Effector memory CD4-positive, alpha-beta T cell (primary cell): ENCODE measurements at regions not wholly inside any gene's neighbourhood (a gene's known extent, or its start where the extent isn't known, plus 50 kb on each side); places are given as distances from the start of the nearest gene placed in this dataset.
"Not testable (repeated sequence)": the region's sequence is repeated elsewhere in the genome, so short reads cannot be mapped to it uniquely, and the experiment has no call there.

Source experiments
- DNase-seq, 3 donors: peaks; one replicate each; pipeline ENCODE4 v3.0.0-alpha.2; 2020
- H3K27ac ChIP-seq: 2 replicates; pipeline ENCODE4 v1.7.0; 2013; ENCODE audit warnings: mild to moderate bottlenecking, low read length, moderate library complexity; ENCODE audit not compliant: insufficient read depth, poor library complexity, severe bottlenecking
- H3K27me3 ChIP-seq: replicated peaks from 2 replicates; pipeline ENCODE4 v1.7.0; 2013; ENCODE audit warnings: mild to moderate bottlenecking, low read length; ENCODE audit not compliant: insufficient read depth, control insufficient read depth, poor library complexity, severe bottlenecking
- H3K36me3 ChIP-seq: 2 replicates; pipeline ENCODE4 v1.7.0; 2013; ENCODE audit warnings: mild to moderate bottlenecking, low read length, moderate library complexity; ENCODE audit not compliant: control insufficient read depth, insufficient read depth
- H3K4me1 ChIP-seq: 2 replicates; pipeline ENCODE4 v1.7.0; 2013; ENCODE audit warnings: low read length, mild to moderate bottlenecking; ENCODE audit not compliant: control insufficient read depth, insufficient read depth, poor library complexity, severe bottlenecking
- H3K4me3 ChIP-seq: 2 replicates; pipeline ENCODE4 v1.7.0; 2013; ENCODE audit warnings: low read length, low read depth, mild to moderate bottlenecking; ENCODE audit not compliant: insufficient read depth, poor library complexity, severe bottlenecking
- H3K9me3 ChIP-seq: 2 replicates; pipeline ENCODE4 v1.7.0; 2013; ENCODE audit warnings: mild to moderate bottlenecking, low read length, moderate library complexity; ENCODE audit not compliant: control insufficient read depth

DNA sequence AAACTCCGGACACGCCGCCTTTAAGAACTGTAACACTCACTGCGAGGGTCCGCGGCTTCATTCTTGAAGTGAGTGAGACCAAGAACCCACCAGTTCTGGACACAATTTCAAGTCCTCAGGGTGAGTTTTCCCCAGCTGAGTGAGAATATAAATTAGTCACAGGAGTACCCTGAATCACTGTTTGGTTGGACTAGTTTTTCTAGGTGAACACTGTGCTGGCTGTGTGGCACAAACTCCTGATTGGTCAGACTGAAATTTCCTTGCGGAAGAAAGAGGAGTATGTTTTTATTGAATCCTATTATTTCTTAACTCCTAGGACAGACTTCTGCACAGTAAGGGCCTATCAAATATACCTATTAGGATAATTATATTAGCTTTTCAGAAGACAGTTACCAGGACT is 288.1 kb upstream of the UBE2E3 start:
- DNase-seq, result no peak
- Histone ChIP-seq H3K9me3 (no peaks in the 10 kb centered on the region), H3K27ac (no peak overlapping the region), H3K4me3 (no peak overlapping the region), H3K4me1 (no peaks in the 10 kb centered on the region), H3K36me3 (no peaks in the 10 kb centered on the region), H3K27me3 (no peaks in the 10 kb centered on the region)

DNA sequence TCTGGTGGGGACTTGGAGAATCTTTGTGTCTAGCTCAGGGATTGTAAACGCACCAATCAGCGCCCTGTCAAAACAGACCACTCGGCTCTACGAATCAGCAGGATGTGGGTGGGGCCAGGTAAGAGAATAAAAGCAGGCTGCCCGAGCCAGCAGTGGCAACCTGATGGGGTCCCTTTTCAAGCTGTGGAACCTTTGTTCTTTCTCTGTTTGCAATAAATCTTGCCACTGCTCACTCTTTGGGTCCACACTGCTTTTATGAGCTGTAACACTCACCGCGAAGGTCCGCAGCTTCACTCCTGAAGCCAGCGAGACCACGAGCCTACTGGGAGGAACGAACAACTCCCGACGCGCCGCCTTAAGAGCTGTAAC is 288.6 kb upstream of the UBE2E3 start:
- not testable (repeated sequence) for H3K4me1 ChIP-seq, H3K4me3 ChIP-seq, H3K36me3 ChIP-seq

DNA sequence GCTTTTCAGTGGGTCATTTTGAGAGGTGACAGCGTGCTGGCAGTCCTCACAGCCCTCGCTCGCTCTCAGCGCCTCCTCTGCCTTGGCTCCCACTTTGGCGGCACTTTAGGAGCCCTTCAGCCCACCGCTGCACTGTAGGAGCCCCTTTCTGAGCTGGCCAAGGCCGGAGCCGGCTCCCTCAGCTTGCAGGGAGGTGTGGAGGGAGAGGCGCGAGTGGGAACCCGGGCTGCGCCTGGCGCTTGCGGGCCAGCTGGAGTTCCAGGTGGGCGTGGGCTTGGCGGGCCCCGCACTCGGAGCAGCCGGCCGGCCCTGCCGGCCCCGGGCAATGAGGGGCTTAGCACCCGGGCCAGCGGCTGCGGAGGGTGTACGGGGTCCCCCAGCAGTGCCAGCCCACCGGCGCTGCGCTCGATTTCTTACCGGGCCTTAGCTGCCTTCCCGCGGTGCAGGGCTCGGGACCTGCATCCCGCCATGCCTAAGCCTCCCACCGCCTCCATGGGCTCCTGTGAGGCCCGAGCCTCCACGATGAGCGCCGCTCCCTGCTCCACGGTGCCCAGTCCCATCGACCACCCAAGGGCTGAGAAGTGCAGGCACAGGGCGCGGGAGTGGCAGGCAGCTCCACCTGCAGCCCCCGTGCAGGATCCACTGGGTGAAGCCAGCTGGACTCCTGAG is 289.1 kb upstream of the UBE2E3 start:
- not testable (repeated sequence) for H3K27ac ChIP-seq, DNase-seq, H3K36me3 ChIP-seq, H3K4me3 ChIP-seq, H3K27me3 ChIP-seq, H3K9me3 ChIP-seq, H3K4me1 ChIP-seq

More for the DNA sequence above, 288.6 kb upstream of the UBE2E3 start:
- not testable (repeated sequence) for H3K27ac ChIP-seq, H3K27me3 ChIP-seq, H3K9me3 ChIP-seq, DNase-seq

DNA sequence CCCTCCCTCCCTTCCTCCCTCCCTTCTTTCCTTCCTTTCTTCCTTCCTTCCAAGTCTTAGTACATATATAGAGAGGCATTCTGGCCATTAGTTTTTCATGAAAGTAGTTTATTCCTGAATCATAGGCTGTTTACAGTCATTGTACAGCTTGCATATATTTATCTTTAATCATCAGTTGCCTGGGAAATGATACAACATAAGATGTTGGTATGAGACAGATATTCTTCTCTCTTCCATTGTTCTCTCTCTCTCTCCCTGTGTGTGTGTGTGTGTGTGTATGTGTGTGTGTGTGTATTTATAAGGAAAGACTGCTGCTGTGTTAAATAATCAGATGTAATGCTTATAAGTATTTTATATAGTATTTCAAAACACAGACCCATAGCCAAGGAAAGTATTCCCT is 289.8 kb upstream of the UBE2E3 start:
- Histone ChIP-seq H3K4me3 (no peak overlapping the region), H3K9me3 (no peaks in the 10 kb centered on the region), H3K4me1 (no peaks in the 10 kb centered on the region), H3K27me3 (no peaks in the 10 kb centered on the region), H3K36me3 (no peaks in the 10 kb centered on the region), H3K27ac (no peak overlapping the region)
- DNase-seq, result no peak

DNA sequence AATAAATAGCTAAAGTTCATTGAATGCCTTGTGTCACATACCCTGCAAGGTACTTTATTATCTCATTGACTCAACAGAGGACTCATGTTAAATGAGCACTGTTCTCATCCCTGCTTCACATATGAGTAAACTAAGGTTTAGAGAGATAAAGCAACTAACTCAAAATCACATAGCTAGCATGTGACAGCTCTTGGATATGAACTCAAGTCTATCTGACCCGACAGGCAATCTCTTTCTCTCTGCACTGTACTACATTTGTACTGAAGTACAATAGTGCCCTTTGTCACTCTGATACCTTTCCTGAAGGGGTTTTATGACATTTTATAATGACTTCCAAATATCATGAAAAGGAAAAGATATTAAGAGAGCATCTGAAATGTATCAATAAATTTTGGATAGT is 297.5 kb upstream of the UBE2E3 start:
- Histone ChIP-seq H3K4me1 (no peaks in the 10 kb centered on the region), H3K9me3 (no peaks in the 10 kb centered on the region), H3K27ac (no peak overlapping the region), H3K4me3 (no peak overlapping the region), H3K36me3 (no peaks in the 10 kb centered on the region), H3K27me3 (no peaks in the 10 kb centered on the region)
- no peak for DNase-seq

DNA sequence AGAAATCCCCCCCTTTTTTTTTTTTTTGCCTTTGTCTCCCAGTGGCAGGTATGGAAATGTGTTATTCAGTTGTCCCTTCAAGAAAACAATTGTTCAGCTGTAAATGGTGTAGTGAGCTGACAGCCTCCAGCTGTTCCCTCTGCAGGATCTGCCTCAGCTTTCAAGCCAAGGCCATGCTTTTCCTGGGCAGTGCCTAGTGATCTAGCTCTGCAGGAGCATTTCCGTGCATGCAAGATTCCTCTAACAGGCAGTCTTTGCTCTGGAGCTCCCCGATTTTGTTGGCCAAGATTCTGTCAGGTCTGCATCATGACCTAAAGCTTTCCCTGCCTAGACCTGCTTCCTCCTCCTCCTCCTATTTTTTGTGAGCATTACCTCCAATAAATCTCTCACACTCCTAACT is 300.7 kb upstream of the UBE2E3 start:
- Histone ChIP-seq H3K4me3 (no peak overlapping the region), H3K27ac (no peak overlapping the region), H3K36me3 (no peaks in the 10 kb centered on the region), H3K4me1 (no peaks in the 10 kb centered on the region), H3K9me3 (no peaks in the 10 kb centered on the region), H3K27me3 (no peaks in the 10 kb centered on the region)
- no peak for DNase-seq

DNA sequence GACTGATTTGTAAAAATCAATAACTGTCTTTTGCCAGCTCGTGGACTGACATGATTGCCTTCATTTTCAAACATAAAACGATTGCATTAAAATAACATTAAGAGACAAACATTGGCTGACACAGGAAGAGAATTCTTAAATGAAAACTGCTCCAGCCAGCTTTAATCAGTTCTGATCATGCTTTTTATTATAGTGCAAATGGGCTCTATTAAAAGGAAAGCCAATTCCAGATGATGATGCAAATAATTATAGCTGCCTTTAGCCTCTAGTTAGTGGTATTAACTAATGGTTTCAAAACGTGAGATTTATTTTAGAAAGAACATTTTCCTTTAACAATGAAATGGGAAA is 301.8 kb upstream of the UBE2E3 start:
- no peak for DNase-seq
- Histone ChIP-seq H3K9me3 (no peaks in the 10 kb centered on the region), H3K4me1 (no peaks in the 10 kb centered on the region), H3K4me3 (no peak overlapping the region), H3K27ac (no peak overlapping the region), H3K27me3 (no peaks in the 10 kb centered on the region), H3K36me3 (no peaks in the 10 kb centered on the region)

DNA sequence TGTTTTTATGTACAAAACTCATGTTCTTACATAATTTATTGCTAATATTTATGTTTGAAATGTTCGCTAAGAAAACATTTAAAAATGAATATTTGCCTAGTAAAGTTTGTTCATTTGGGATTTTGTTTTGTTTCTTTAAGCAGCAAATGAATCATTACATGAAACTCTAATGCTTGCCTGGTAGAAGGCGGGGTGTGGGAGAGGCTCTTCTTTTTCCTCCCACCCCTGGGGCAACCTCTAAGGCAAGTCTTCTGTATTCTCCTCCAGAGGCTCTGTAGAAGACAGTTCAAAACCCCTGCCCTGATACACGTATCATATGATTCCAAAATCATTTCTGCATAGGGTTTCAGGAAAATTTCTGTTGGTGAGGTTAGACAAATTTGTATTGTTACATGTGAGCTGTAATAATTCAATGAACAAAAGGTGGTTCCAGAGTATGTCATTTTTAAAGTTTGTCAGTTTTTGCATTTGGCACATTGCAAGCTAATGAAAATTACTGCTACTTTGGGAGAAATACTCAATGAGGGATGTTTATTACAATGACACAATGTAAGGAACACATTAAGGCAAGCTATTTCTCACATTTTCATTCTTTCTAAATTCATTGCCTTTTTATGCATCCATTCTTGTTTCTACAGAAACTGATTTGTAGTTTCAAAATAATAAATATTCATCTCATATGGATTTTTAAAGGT is 302.3 kb upstream of the UBE2E3 start:
- DNase-seq, result no peak
- Histone ChIP-seq H3K9me3 (no peaks in the 10 kb centered on the region), H3K4me3 (no peak overlapping the region), H3K27ac (no peak overlapping the region), H3K27me3 (no peaks in the 10 kb centered on the region), H3K4me1 (no peaks in the 10 kb centered on the region), H3K36me3 (no peaks in the 10 kb centered on the region)

DNA sequence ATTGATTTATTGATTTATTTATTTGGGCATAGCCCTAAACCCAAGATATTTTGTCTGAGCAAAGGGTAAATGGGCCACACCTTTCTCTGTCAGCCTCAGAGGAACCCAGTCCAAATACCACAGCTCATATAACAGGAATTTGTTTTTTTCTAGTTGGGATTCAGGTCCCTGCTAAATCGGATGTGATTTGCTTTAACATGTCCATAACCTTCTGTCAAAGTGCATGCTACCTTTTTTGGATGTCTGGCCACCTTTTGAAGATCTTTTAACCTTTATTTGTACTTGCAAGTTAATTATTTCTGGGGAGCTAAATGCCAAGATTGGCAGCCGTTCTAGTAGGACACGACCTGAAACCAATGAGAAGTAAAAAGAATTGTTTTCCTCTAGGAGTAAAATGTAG is 303.2 kb upstream of the UBE2E3 start:
- no peak for DNase-seq
- Histone ChIP-seq H3K4me3 (no peak overlapping the region), H3K36me3 (no peaks in the 10 kb centered on the region), H3K27me3 (no peaks in the 10 kb centered on the region), H3K9me3 (no peaks in the 10 kb centered on the region), H3K27ac (no peak overlapping the region), H3K4me1 (no peaks in the 10 kb centered on the region)

DNA sequence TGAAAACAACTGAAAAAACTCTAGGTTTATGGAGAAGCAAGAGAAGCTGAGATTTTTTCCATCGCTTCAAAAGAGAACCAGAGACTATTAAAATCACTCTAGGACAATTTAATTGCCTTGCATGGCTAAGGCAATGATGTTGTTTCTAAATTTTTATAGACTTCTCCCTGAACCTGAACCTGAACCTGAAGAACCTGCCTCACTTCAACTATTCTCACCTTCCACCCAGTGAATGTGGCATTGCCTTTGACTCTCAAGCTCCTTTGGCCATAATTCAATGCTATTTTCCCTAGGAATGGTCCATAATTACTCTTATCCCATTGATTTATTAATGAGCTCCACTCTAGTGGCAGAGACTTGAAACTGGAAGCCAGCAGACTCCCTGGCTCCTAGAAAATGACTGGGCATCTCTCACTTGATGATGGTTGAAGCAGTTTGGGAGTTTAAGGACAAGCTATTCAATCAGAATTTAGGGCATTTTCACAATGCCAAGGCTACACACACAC is 303.8 kb upstream of the UBE2E3 start:
- Histone ChIP-seq H3K36me3 (no peaks in the 10 kb centered on the region), H3K9me3 (no peaks in the 10 kb centered on the region), H3K4me1 (no peaks in the 10 kb centered on the region), H3K27me3 (no peaks in the 10 kb centered on the region), H3K27ac (no peak overlapping the region), H3K4me3 (no peak overlapping the region)
- no peak for DNase-seq
